ENCODE measurements at regions not wholly inside any gene's neighbourhood (a gene's known extent, or its start where the extent isn't known, plus 50 kb on each side); places are given as distances from the start of the nearest gene placed in this dataset.
"Not testable (repeated sequence)": the region's sequence is repeated elsewhere in the genome, so short reads cannot be mapped to it uniquely, and the experiment has no call there.

DNA sequence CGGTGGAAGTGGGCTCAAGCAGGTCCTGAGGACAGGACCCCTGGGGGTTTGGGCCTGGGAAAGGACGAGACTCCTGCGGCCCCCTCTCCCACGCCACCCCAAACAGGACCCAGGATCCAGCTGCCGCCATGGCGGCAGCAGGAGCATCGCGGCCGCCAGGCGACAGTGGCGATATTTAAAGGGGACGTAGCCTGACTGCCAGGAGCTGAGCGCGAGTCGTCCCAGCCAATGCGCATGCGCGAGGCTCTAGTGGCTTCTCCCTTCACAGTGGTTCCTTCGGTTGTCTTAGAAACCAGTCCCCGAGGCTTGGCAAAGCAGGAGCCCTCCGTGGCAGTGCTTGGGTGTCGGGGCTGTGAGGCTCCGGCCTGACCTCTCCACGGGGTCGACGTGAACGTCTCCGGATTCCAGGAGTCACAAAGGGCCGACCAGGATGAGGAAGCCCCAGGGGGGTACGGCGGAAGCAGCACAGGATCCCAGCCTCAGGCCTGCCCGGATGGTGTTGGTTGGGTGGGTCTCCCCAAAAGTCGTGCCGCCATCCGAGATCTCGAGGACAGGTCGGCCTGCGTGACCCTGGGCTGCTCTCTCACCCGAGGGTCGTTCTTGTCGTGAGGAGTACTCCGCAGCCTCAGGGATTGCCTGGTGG lies 668.0 kb downstream of the SPATA31A7 start:
- DNase-seq (ENCODE audit: low read depth, low spot score); dilution Hi-C loops (cut with MboI; ENCODE audit: extremely low pct_ligation_motif_present, low sequenced_read_pairs); H3K36me3 ChIP-seq (ENCODE audit: control insufficient read depth in 2 of 2, extremely low read depth in 1 of 2, insufficient read depth in 2 of 2, low read length in 2 of 2); H3K4me2 ChIP-seq (ENCODE audit: control insufficient read depth, extremely low read depth, insufficient read depth, low read depth, low read length); H3K79me2 ChIP-seq (ENCODE audit: control insufficient read depth, insufficient read depth, low read length); H3K9me3 ChIP-seq (ENCODE audit: control insufficient read depth, low read depth, low read length); H3K27ac ChIP-seq (ENCODE audit: control insufficient read depth, insufficient read depth, low read length); H3K4me1 ChIP-seq (ENCODE audit: control insufficient read depth, extremely low read depth, insufficient read depth, low read length); H3K4me3 ChIP-seq (ENCODE audit: control insufficient read depth in 2 of 3, extremely low read depth in 1 of 3, insufficient read depth in 2 of 3, low read depth in 1 of 3, low read length in 3 of 3); H3K27me3 ChIP-seq (ENCODE audit: control insufficient read depth, extremely low read depth, insufficient read depth, low read length); H2AFZ ChIP-seq (ENCODE audit: control insufficient read depth, low read length); H3K9me1 ChIP-seq (ENCODE audit: control insufficient read depth, extremely low read depth, insufficient read depth, low read length); H3K9ac ChIP-seq (ENCODE audit: control insufficient read depth, extremely low read depth, insufficient read depth, low read length); H4K20me1 ChIP-seq (ENCODE audit: control insufficient read depth, extremely low read depth, insufficient read depth, low read length); FAIRE-seq: not testable (repeated sequence)

DNA sequence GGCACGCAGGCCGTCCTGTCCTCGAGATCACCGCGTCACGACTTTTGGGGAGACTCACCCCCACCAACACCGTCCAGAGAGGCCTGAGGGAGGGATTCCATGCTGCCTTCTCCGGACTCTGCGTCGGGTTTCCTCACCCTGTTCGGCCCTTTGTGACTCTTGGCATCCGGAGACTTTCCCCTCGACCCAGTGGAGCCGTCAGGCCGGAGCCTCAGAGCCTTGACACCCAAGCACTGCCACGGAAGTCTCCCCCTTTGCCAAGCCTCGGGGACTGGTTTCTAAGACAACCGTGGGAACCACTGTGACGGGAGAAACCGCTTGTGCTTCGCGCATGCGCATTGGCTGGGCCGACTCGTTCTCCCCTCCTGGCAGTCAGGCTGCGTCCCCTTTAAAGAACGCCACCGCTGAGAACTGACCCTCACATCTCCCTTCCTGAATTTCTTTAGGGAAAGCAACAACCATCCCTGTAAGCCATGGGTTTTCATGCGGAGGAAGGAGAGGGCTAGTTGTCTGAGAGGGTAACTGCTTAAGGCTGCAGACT lies 672.7 kb downstream of the SPATA31A7 start:
- H3K4me3 ChIP-seq (ENCODE audit: control insufficient read depth in 2 of 3, extremely low read depth in 1 of 3, insufficient read depth in 2 of 3, low read depth in 1 of 3, low read length in 3 of 3); H3K4me2 ChIP-seq (ENCODE audit: control insufficient read depth, extremely low read depth, insufficient read depth, low read depth, low read length); H3K4me1 ChIP-seq (ENCODE audit: control insufficient read depth, extremely low read depth, insufficient read depth, low read length); dilution Hi-C loops (cut with MboI; ENCODE audit: extremely low pct_ligation_motif_present, low sequenced_read_pairs); H3K9me3 ChIP-seq (ENCODE audit: control insufficient read depth, low read depth, low read length); H4K20me1 ChIP-seq (ENCODE audit: control insufficient read depth, extremely low read depth, insufficient read depth, low read length); H3K27ac ChIP-seq (ENCODE audit: control insufficient read depth, insufficient read depth, low read length); H3K36me3 ChIP-seq (ENCODE audit: control insufficient read depth in 2 of 2, extremely low read depth in 1 of 2, insufficient read depth in 2 of 2, low read length in 2 of 2); H3K27me3 ChIP-seq (ENCODE audit: control insufficient read depth, extremely low read depth, insufficient read depth, low read length); H2AFZ ChIP-seq (ENCODE audit: control insufficient read depth, low read length); H3K9me1 ChIP-seq (ENCODE audit: control insufficient read depth, extremely low read depth, insufficient read depth, low read length); DNase-seq (ENCODE audit: low read depth, low spot score); H3K9ac ChIP-seq (ENCODE audit: control insufficient read depth, extremely low read depth, insufficient read depth, low read length); FAIRE-seq; H3K79me2 ChIP-seq (ENCODE audit: control insufficient read depth, insufficient read depth, low read length): not testable (repeated sequence)

DNA sequence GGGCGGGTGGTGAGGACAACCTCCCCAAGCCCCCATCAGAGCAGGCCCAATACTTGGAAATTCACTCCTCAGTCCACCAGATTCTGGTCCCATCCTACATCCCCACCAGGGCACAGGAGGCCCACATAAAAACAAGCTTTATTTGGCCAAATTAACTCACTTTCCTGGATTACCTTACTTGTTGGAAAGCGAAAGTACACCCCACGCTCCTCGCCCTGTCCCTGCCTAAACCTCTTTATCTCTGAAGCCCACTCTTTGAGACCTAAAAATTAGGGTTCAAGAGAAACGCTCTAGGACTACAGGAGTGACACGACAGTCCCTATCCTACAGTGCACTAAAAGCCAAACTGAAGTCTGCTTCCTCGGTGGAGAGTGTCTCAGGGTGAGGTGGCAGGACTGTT lies 674.6 kb downstream of the SPATA31A7 start:
- H3K4me2 ChIP-seq (ENCODE audit: control insufficient read depth, extremely low read depth, insufficient read depth, low read depth, low read length); H4K20me1 ChIP-seq (ENCODE audit: control insufficient read depth, extremely low read depth, insufficient read depth, low read length); H3K27me3 ChIP-seq (ENCODE audit: control insufficient read depth, extremely low read depth, insufficient read depth, low read length); H3K9me1 ChIP-seq (ENCODE audit: control insufficient read depth, extremely low read depth, insufficient read depth, low read length); H3K4me3 ChIP-seq (ENCODE audit: control insufficient read depth in 2 of 3, extremely low read depth in 1 of 3, insufficient read depth in 2 of 3, low read depth in 1 of 3, low read length in 3 of 3); FAIRE-seq; H3K9ac ChIP-seq (ENCODE audit: control insufficient read depth, extremely low read depth, insufficient read depth, low read length); H2AFZ ChIP-seq (ENCODE audit: control insufficient read depth, low read length); H3K36me3 ChIP-seq (ENCODE audit: control insufficient read depth in 2 of 2, extremely low read depth in 1 of 2, insufficient read depth in 2 of 2, low read length in 2 of 2); H3K27ac ChIP-seq (ENCODE audit: control insufficient read depth, insufficient read depth, low read length); dilution Hi-C loops (cut with MboI; ENCODE audit: extremely low pct_ligation_motif_present, low sequenced_read_pairs); H3K79me2 ChIP-seq (ENCODE audit: control insufficient read depth, insufficient read depth, low read length); H3K9me3 ChIP-seq (ENCODE audit: control insufficient read depth, low read depth, low read length); H3K4me1 ChIP-seq (ENCODE audit: control insufficient read depth, extremely low read depth, insufficient read depth, low read length); DNase-seq (ENCODE audit: low read depth, low spot score): not testable (repeated sequence)

DNA sequence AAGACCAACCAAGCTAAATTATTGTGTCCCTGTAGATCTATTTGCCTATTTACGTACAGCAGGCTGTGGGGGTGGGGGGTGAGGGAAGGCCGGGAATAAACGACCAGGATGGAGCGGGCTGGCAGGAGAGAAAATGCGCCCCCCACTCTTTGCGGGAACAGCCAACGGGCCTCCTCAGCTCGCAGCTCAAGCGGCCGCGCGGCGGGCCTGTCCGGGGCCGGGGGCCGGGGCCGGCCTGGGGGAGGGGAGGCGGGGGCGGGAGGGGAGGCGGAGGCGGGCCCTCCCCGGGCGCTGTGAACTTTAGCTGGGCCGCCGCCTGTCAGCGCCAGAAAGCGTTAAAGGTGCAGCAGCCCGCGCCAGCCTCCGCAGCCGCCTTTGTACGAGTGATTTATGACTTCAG lies 679.1 kb downstream of the SPATA31A7 start:
- H3K4me3 ChIP-seq (ENCODE audit: control insufficient read depth in 2 of 3, extremely low read depth in 1 of 3, insufficient read depth in 2 of 3, low read depth in 1 of 3, low read length in 3 of 3); H2AFZ ChIP-seq (ENCODE audit: control insufficient read depth, low read length); H3K27ac ChIP-seq (ENCODE audit: control insufficient read depth, insufficient read depth, low read length); H3K9me1 ChIP-seq (ENCODE audit: control insufficient read depth, extremely low read depth, insufficient read depth, low read length); FAIRE-seq; H3K9ac ChIP-seq (ENCODE audit: control insufficient read depth, extremely low read depth, insufficient read depth, low read length); H3K27me3 ChIP-seq (ENCODE audit: control insufficient read depth, extremely low read depth, insufficient read depth, low read length); H4K20me1 ChIP-seq (ENCODE audit: control insufficient read depth, extremely low read depth, insufficient read depth, low read length); dilution Hi-C loops (cut with MboI; ENCODE audit: extremely low pct_ligation_motif_present, low sequenced_read_pairs); H3K36me3 ChIP-seq (ENCODE audit: control insufficient read depth in 2 of 2, extremely low read depth in 1 of 2, insufficient read depth in 2 of 2, low read length in 2 of 2); H3K9me3 ChIP-seq (ENCODE audit: control insufficient read depth, low read depth, low read length); H3K79me2 ChIP-seq (ENCODE audit: control insufficient read depth, insufficient read depth, low read length); H3K4me2 ChIP-seq (ENCODE audit: control insufficient read depth, extremely low read depth, insufficient read depth, low read depth, low read length); DNase-seq (ENCODE audit: low read depth, low spot score); H3K4me1 ChIP-seq (ENCODE audit: control insufficient read depth, extremely low read depth, insufficient read depth, low read length): not testable (repeated sequence)

DNA sequence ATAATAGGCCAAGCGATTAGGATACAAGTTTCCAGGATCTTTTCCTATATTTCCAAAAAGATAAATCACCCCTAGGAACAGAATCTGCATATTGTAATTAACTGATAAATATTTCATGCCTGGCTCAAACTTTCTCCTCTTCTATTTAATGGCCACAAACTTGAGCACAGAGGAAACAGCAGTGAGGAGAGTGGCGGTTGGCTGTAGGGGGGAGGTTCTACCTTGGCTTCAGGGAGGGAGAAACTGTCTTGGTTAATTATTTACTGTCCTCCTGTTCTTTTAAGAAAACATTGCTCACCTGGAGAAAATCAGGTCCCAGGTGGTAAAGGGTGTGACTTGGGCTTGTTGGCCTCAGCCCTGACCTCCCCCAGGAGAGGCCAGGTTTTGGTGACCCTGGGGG lies 682.5 kb downstream of the SPATA31A7 start:
- H3K27ac ChIP-seq (ENCODE audit: control insufficient read depth, insufficient read depth, low read length); FAIRE-seq; H3K36me3 ChIP-seq (ENCODE audit: control insufficient read depth in 2 of 2, extremely low read depth in 1 of 2, insufficient read depth in 2 of 2, low read length in 2 of 2); H3K79me2 ChIP-seq (ENCODE audit: control insufficient read depth, insufficient read depth, low read length); H3K4me2 ChIP-seq (ENCODE audit: control insufficient read depth, extremely low read depth, insufficient read depth, low read depth, low read length); H3K27me3 ChIP-seq (ENCODE audit: control insufficient read depth, extremely low read depth, insufficient read depth, low read length); H2AFZ ChIP-seq (ENCODE audit: control insufficient read depth, low read length); H3K4me1 ChIP-seq (ENCODE audit: control insufficient read depth, extremely low read depth, insufficient read depth, low read length); dilution Hi-C loops (cut with MboI; ENCODE audit: extremely low pct_ligation_motif_present, low sequenced_read_pairs); H3K4me3 ChIP-seq (ENCODE audit: control insufficient read depth in 2 of 3, extremely low read depth in 1 of 3, insufficient read depth in 2 of 3, low read depth in 1 of 3, low read length in 3 of 3); H3K9me1 ChIP-seq (ENCODE audit: control insufficient read depth, extremely low read depth, insufficient read depth, low read length); DNase-seq (ENCODE audit: low read depth, low spot score); H4K20me1 ChIP-seq (ENCODE audit: control insufficient read depth, extremely low read depth, insufficient read depth, low read length); H3K9ac ChIP-seq (ENCODE audit: control insufficient read depth, extremely low read depth, insufficient read depth, low read length); H3K9me3 ChIP-seq (ENCODE audit: control insufficient read depth, low read depth, low read length): not testable (repeated sequence)

Data from keratinocyte (primary cell).